PC-9 (cell line): ENCODE measurements at regions not wholly inside any gene's neighbourhood (a gene's known extent, or its start where the extent isn't known, plus 50 kb on each side); places are given as distances from the start of the nearest gene placed in this dataset.
"Not testable (repeated sequence)": the region's sequence is repeated elsewhere in the genome, so short reads cannot be mapped to it uniquely, and the experiment has no call there.

Experiments used
- BruUV-seq: library from RNA; stranded (reverse); fragments of 400-500 nt; replicated peaks from 2 replicates; lab custom pipeline; 2021; lab: Mats Ljungman, UMichigan
- CTCF ChIA-PET: fragments of 300-600 bp; sonication (Branson Sonifier 250); formaldehyde crosslinking; loops from one replicate; lab custom pipeline; 2022; ENCODE audit warnings: antibody characterized with exemption; lab: Charles Lee
- POLR2A ChIA-PET: fragments of 300-600 bp; sonication (Branson Sonifier 250); formaldehyde crosslinking; loops from one replicate; lab custom pipeline; 2022; ENCODE audit warnings: antibody characterized with exemption; ENCODE audit not compliant: unreplicated experiment; lab: Charles Lee
- DNase-seq, 2 experiments: peaks; one replicate each; pipeline versions ENCODE4 v3.0.0 to v3.0.0-alpha.2; 2015 to 2022; ENCODE audit warnings: mixed read lengths in 1 of 2
- H2AFZ ChIP-seq: fragments of 200-600 bp; sonication (generic); 2 replicates; pipeline ENCODE4 v1.8.1; 2017; ENCODE audit warnings: antibody characterized with exemption
- H3F3A ChIP-seq: fragments of 200-600 bp; sonication (generic); 2 replicates; pipeline ENCODE4 v1.8.1; 2017; ENCODE audit warnings: antibody characterized with exemption, mild to moderate bottlenecking, low read depth; ENCODE audit not compliant: insufficient read depth
- H3K27ac ChIP-seq: fragments of 200-600 bp; sonication (generic); 2 replicates; pipeline ENCODE4 v1.6.1; 2016; ENCODE audit warnings: mixed run types
- H3K27me3 ChIP-seq: fragments of 200-600 bp; sonication (generic); 2 replicates; pipeline ENCODE4 v1.6.1; 2016; ENCODE audit warnings: low read depth, mixed run types; ENCODE audit not compliant: insufficient read depth
- H3K36me3 ChIP-seq: fragments of 200-600 bp; sonication (generic); 2 replicates; pipeline ENCODE4 v1.6.1; 2016; ENCODE audit warnings: low read depth, mixed run types
- H3K4me1 ChIP-seq: fragments of 200-600 bp; sonication (generic); replicated peaks from 2 replicates; pipeline ENCODE4 v1.6.1; 2016; ENCODE audit warnings: mixed run types; ENCODE audit not compliant: insufficient read depth
- H3K4me2 ChIP-seq: fragments of 200-600 bp; sonication (generic); 2 replicates; pipeline ENCODE4 v1.6.1; 2017; ENCODE audit warnings: mixed run types
- H3K4me3 ChIP-seq: fragments of 200-600 bp; sonication (generic); 2 replicates; pipeline ENCODE4 v1.6.1; 2016; ENCODE audit warnings: mixed run types
- H3K79me2 ChIP-seq: fragments of 200-600 bp; sonication (generic); 2 replicates; pipeline ENCODE4 v1.6.1; 2017; ENCODE audit warnings: low read depth, mixed run types
- H3K9me2 ChIP-seq: fragments of 200-600 bp; sonication (generic); 2 replicates; pipeline ENCODE4 v1.8.1; 2017; ENCODE audit warnings: mild to moderate bottlenecking; ENCODE audit not compliant: insufficient read depth
- H3K9me3 ChIP-seq: fragments of 200-600 bp; sonication (generic); 2 replicates; pipeline ENCODE4 v1.8.1; 2016; ENCODE audit warnings: low read depth; ENCODE audit not compliant: insufficient read depth
- H4K20me1 ChIP-seq: fragments of 200-600 bp; sonication (generic); 2 replicates; pipeline ENCODE4 v1.8.1; 2017; ENCODE audit not compliant: insufficient read depth
- CTCF ChIP-seq: fragments of 200-600 bp; sonication (generic); conservative IDR thresholded peaks from 2 replicates; pipeline ENCODE4 v1.6.1; 2017; ENCODE audit warnings: mixed run types, antibody characterized with exemption, mild to moderate bottlenecking, moderate library complexity
- EZH2 ChIP-seq: fragments of 200-600 bp; sonication (generic); IDR thresholded peaks from 2 replicates; pipeline ENCODE4 v1.8.0; 2017; ENCODE audit warnings: antibody characterized with exemption, low read depth
- intact Hi-C: fragments of 100-400 bp; cut with micrococcal nuclease; formaldehyde crosslinking; loops from one replicate; pipeline ENCODE4 v1.10.0; 2022; ENCODE audit not compliant: unreplicated experiment

DNA sequence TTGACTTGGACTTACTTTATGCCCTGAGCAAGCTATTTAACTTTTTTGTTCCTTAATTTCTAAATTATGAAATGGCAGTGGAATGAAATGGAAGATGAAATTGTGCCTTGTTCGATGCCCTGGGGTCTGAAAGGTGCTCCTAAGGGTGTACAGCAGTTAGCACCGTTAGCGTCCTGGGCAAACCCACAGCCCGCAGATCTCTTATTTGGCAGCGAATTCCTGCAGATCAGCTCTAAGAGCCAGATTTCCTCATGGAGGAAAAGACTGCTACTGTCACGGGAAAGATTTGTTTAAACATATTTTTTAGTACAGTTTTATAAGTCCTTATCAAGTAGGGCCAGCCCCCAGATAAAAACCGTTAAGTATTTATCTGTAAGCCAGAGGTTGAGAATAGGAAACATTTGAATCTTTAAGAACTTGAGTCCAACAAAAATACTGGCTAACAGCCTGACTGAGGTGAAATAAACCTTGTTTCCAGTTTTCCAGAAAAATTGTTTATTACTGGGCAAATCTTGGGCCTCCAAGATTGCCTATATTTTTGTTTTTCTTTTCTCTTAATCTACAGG lies 216.5 kb upstream of the DMRT1 start:
- DNase-seq = no peak
- Histone ChIP-seq H4K20me1 (no peaks in the 10 kb centered on the region), H3K4me1 (no peaks in the 10 kb centered on the region), H3K4me2 (no peak overlapping the region), H3K27me3 (no peaks in the 10 kb centered on the region), H3F3A (no peaks in the 10 kb centered on the region), H3K36me3 (no peaks in the 10 kb centered on the region), H3K4me3 (no peak overlapping the region), H3K79me2 (no peaks in the 10 kb centered on the region), H3K9me2 (no peaks in the 10 kb centered on the region), H3K9me3 (no peaks in the 10 kb centered on the region), H3K27ac (no peak overlapping the region), H2AFZ (no peak overlapping the region)
- POLR2A ChIA-PET = no interaction called here
- TF ChIP-seq EZH2 (no peak), CTCF (no peak)
- BruUV-seq = no TSS peak
- intact Hi-C loops = no loop called here
- CTCF ChIA-PET = interaction anchor here (0.6 kb wide), 1 partner anchor 1380 kb away, joined by 8 read pairs; no protein-coding TSS in a partner anchor

DNA sequence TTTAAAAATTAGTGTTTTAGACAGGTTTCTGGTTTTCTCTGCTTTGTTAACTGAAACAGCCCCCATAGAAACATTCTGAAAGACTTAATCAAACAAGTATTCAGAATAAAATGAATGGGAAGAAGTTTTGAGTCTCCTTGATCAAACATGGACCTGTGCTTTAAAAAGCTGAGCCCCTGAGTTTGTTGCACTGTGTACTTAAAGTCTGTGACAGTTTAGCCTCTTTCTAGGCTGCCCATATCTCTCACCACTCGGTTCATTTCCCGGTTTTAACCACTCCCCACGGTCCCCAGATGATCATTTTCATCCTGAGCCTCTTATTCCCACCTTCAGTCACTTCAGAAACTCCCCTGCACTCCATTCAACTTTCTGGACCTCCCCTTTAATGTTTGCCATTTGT lies 215.9 kb upstream of the DMRT1 start:
- Histone ChIP-seq H2AFZ (no peak overlapping the region), H3K9me3 (no peaks in the 10 kb centered on the region), H3K9me2 (no peaks in the 10 kb centered on the region), H3K79me2 (no peaks in the 10 kb centered on the region), H3K4me1 (no peaks in the 10 kb centered on the region), H3K36me3 (no peaks in the 10 kb centered on the region), H3K27ac (no peak overlapping the region), H4K20me1 (no peaks in the 10 kb centered on the region), H3K4me2 (no peak overlapping the region), H3K4me3 (no peak overlapping the region), H3F3A (no peaks in the 10 kb centered on the region), H3K27me3 (no peaks in the 10 kb centered on the region)
- TF ChIP-seq CTCF (no peak), EZH2 (no peak)
- intact Hi-C loops = no loop called here
- DNase-seq = no peak
- no TSS peak for BruUV-seq
- ChIA-PET CTCF (no interaction called here), POLR2A (no interaction called here)

- BruUV-seq, H3F3A ChIP-seq, H3K27me3 ChIP-seq, H3K27ac ChIP-seq, H3K4me1 ChIP-seq, H2AFZ ChIP-seq, DNase-seq, H3K79me2 ChIP-seq, H3K9me3 ChIP-seq, H4K20me1 ChIP-seq, H3K36me3 ChIP-seq, POLR2A ChIA-PET, CTCF ChIA-PET, H3K9me2 ChIP-seq, H3K4me3 ChIP-seq, H3K4me2 ChIP-seq, intact Hi-C loops: not testable (repeated sequence)
Observed at GRCh38 chr9:626114-626513, 215.4 kb upstream of the DMRT1 start.

- H3F3A ChIP-seq = no peaks in the 10 kb centered on the region
- DNase-seq = no peak
- H4K20me1 ChIP-seq = no peaks in the 10 kb centered on the region
- H3K4me3 ChIP-seq = no peak overlapping the region
- no peaks in the 10 kb centered on the region for H3K27me3 ChIP-seq
- intact Hi-C loops = no loop called here
- H2AFZ ChIP-seq = no peak overlapping the region
- no peak overlapping the region for H3K4me2 ChIP-seq
- no peaks in the 10 kb centered on the region for H3K79me2 ChIP-seq
- TF ChIP-seq CTCF = no peak
- TF ChIP-seq EZH2 = no peak
- ChIA-PET CTCF (no interaction called here), POLR2A (no interaction called here)
- H3K27ac ChIP-seq = no peak overlapping the region
- BruUV-seq = no TSS peak
- no peaks in the 10 kb centered on the region for H3K4me1 ChIP-seq
- H3K36me3 ChIP-seq = no peaks in the 10 kb centered on the region
- no peaks in the 10 kb centered on the region for H3K9me2 ChIP-seq
- no peaks in the 10 kb centered on the region for H3K9me3 ChIP-seq
Observed at GRCh38 chr9:626596-626995, 214.9 kb upstream of the DMRT1 start.
